CD8-positive, alpha-beta memory T cell (primary cell): ENCODE measurements at regions not wholly inside any gene's neighbourhood (a gene's known extent, or its start where the extent isn't known, plus 50 kb on each side); places are given as distances from the start of the nearest gene placed in this dataset.

Experiments
- CTCF ChIA-PET: fragments of 350-600 bp; sonication (Branson Sonifier 250); formaldehyde crosslinking; loops from one replicate; lab custom pipeline; 2021; ENCODE audit warnings: antibody characterized with exemption; lab: Charles Lee
- POLR2A ChIA-PET: fragments of 350-600 bp; sonication (Branson Sonifier 250); formaldehyde crosslinking; loops from one replicate; lab custom pipeline; 2021; ENCODE audit warnings: antibody characterized with exemption; lab: Charles Lee
- DNase-seq, 5 donors: peaks; one replicate each; pipeline versions ENCODE4 v3.0.0 to v3.0.0-alpha.2; 2020 to 2022; ENCODE audit warnings: mixed read lengths in 1 of 5
- H3K27ac ChIP-seq: one replicate; pipeline ENCODE4 v1.7.0; 2013; ENCODE audit warnings: low read depth, mild to moderate bottlenecking, low read length, moderate library complexity
- H3K27me3 ChIP-seq: 2 replicates; pipeline ENCODE4 v1.7.0; 2013; ENCODE audit warnings: low read length, mild to moderate bottlenecking; ENCODE audit not compliant: insufficient read depth, poor library complexity, severe bottlenecking
- H3K36me3 ChIP-seq: 2 replicates; pipeline ENCODE4 v1.7.0; 2013; ENCODE audit warnings: mild to moderate bottlenecking, low read length, moderate library complexity; ENCODE audit not compliant: insufficient read depth
- H3K4me1 ChIP-seq: 2 replicates; pipeline ENCODE4 v1.7.0; 2013; ENCODE audit warnings: mild to moderate bottlenecking, low read length, moderate library complexity; ENCODE audit not compliant: insufficient read depth
- H3K4me3 ChIP-seq: 2 replicates; pipeline ENCODE4 v1.7.0; 2013; ENCODE audit warnings: mild to moderate bottlenecking, low read length
- H3K9me3 ChIP-seq: 2 replicates; pipeline ENCODE4 v1.7.0; 2013; ENCODE audit warnings: mild to moderate bottlenecking, low read length
- H3K27ac Mint-ChIP-seq, 8 donors: one replicate each; pipeline ENCODE4 v1.8.0; 2020 to 2021; ENCODE audit warnings: mixed read lengths in 8 of 8, mild to moderate bottlenecking in 6 of 8, inconsistent platforms in 3 of 8, moderate library complexity in 3 of 8
- H3K27me3 Mint-ChIP-seq, 2 donors: one replicate each; pipeline ENCODE4 v1.8.0; 2020 to 2021; ENCODE audit warnings: mixed read lengths in 2 of 2, mild to moderate bottlenecking in 1 of 2, moderate library complexity in 1 of 2
- H3K36me3 Mint-ChIP-seq, 3 donors: one replicate each; pipeline ENCODE4 v1.8.0; 2020 to 2021; ENCODE audit warnings: mixed read lengths in 3 of 3, inconsistent platforms in 1 of 3, mild to moderate bottlenecking in 1 of 3
- H3K4me1 Mint-ChIP-seq, 3 donors: one replicate each; pipeline ENCODE4 v1.8.0; 2020 to 2021; ENCODE audit warnings: mixed read lengths in 3 of 3, inconsistent platforms in 1 of 3, mild to moderate bottlenecking in 1 of 3
- H3K4me3 Mint-ChIP-seq, 7 donors: one replicate each; pipeline ENCODE4 v1.8.0; 2020 to 2021; ENCODE audit warnings: mixed read lengths in 7 of 7, mild to moderate bottlenecking in 6 of 7, moderate library complexity in 4 of 7, inconsistent platforms in 2 of 7
- H3K9me3 Mint-ChIP-seq, 5 donors: one replicate each; pipeline ENCODE4 v1.8.0; 2020 to 2022; ENCODE audit warnings: mixed read lengths in 5 of 5, mild to moderate bottlenecking in 3 of 5, moderate library complexity in 2 of 5, inconsistent platforms in 1 of 5

GRCh38 chr2:107466984-107467773 lies 359.5 kb upstream of the RGPD4 start:
- no peaks in the 10 kb centered on the region for H3K4me1 Mint-ChIP-seq
- CTCF ChIA-PET: no interaction called here

DNA sequence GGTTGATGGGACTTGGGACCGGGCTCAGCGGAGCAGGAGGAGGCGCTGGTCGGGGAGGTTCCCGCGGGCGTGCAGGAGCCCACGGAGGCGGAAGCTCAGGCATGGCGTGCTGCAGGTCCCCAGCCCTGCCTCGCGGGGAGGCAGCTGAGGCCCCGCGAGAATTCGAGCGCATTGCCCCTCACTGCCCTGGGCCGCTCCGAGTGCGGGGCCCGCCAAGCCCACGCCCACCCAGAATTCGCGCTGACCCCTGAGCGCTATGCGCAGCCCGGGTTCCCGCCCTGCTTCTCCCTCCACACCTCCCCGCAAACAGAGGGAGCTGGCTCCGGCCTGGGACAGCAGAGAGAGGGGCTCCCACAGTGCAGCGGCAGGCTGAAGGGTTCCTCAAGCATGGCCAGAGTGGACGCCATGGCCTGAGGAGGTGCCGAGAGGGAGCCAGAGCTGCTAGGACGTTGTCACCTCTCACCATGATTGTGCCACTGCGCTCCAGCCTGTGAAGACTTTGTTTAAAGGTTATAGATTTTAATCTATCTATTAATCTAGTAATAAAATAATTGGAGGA lies 357.2 kb upstream of the RGPD4 start:
- H3K9me3 Mint-ChIP-seq: peaks cover 5 to 20% (median 6%) of the 10 kb centered on the region in 5 donors
- no peak for DNase-seq
- CTCF ChIA-PET: no interaction called here
- Histone ChIP-seq H3K36me3 (no peaks in the 10 kb centered on the region), H3K4me3 (no peak overlapping the region), H3K9me3 (no peaks in the 10 kb centered on the region), H3K27ac (no peak overlapping the region), H3K4me1 (no peaks in the 10 kb centered on the region), H3K27me3 (no peaks in the 10 kb centered on the region)
- H3K27me3 Mint-ChIP-seq: no peaks in the 10 kb centered on the region
- no peaks in the 10 kb centered on the region for H3K4me1 Mint-ChIP-seq
- H3K4me3 Mint-ChIP-seq: no peak overlapping the region
- H3K27ac Mint-ChIP-seq: no peak overlapping the region
- no peaks in the 10 kb centered on the region for H3K36me3 Mint-ChIP-seq
- POLR2A ChIA-PET: no interaction called here

More at GRCh38 chr2:107466984-107467773, 359.5 kb upstream of the RGPD4 start:
- Histone ChIP-seq H3K36me3 (no peaks in the 10 kb centered on the region), H3K4me3 (no peak overlapping the region), H3K9me3 (no peaks in the 10 kb centered on the region), H3K27me3 (no peaks in the 10 kb centered on the region), H3K4me1 (no peaks in the 10 kb centered on the region), H3K27ac (no peak overlapping the region)
- Mint-ChIP-seq H3K36me3 (no peaks in the 10 kb centered on the region), H3K27ac (no peak overlapping the region), H3K4me3 (no peak overlapping the region), H3K27me3 (no peaks in the 10 kb centered on the region), H3K9me3 (peaks cover 2 to 15% (median 9%) of the 10 kb centered on the region in 5 donors)
- DNase-seq: no peak
- POLR2A ChIA-PET: no interaction called here

DNA sequence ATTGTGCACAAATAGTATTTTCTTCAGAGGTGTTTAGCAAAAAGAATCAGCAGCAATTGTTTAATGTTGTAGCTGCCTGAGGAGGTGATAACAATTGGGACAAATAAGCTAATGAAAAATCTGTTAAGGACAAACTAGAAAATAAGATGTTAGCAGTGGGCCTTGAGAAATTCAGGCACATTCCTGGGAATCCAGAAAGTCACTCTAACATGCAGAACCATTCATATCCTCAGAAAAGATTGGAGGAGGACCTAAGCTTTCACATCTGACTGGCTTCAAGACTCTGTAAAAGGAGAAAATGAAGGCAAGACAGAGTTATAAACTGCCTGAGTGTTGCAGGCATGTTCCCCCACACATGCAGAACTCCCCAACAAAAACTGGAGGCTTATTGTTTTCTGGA lies 353.5 kb upstream of the RGPD4 start:
- H3K36me3 ChIP-seq: no peaks in the 10 kb centered on the region
- Mint-ChIP-seq H3K4me3 (no peak overlapping the region), H3K27me3 (no peaks in the 10 kb centered on the region), H3K27ac (no peak overlapping the region), H3K36me3 (no peaks in the 10 kb centered on the region), H3K9me3 (peaks cover 10 to 30% (median 15%) of the 10 kb centered on the region in 5 donors), H3K4me1 (no peaks in the 10 kb centered on the region)
- ChIA-PET CTCF (no interaction called here), POLR2A (no interaction called here)
- no peak overlapping the region for H3K4me3 ChIP-seq
- no peaks in the 10 kb centered on the region for H3K9me3 ChIP-seq
- no peaks in the 10 kb centered on the region for H3K4me1 ChIP-seq
- no peak overlapping the region for H3K27ac ChIP-seq
- no peaks in the 10 kb centered on the region for H3K27me3 ChIP-seq
- DNase-seq: no peak

DNA sequence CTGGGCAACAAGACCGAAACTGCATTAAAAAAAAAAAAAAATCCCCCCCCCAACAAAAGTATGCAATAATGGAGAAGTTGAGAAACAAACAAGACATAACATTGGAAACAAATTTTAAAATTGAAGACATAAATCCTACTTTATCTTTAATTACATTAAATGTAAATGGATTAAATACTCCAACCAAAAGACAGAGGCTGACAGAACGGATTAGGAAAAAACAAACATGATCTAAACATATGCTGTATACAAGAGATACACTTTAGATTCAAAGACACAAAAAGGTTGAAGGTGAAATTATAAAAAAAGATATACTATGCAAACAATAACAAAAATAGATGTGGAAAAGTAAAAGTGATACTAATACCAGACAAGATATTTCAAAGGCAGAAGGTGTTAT lies 350.8 kb upstream of the RGPD4 start:
- POLR2A ChIA-PET: no interaction called here
- Histone ChIP-seq H3K9me3 (no peaks in the 10 kb centered on the region), H3K4me3 (no peak overlapping the region), H3K27ac (no peak overlapping the region), H3K36me3 (no peaks in the 10 kb centered on the region), H3K4me1 (no peaks in the 10 kb centered on the region), H3K27me3 (no peaks in the 10 kb centered on the region)
- CTCF ChIA-PET: no interaction called here
- Mint-ChIP-seq H3K27ac (no peak overlapping the region), H3K9me3 (peaks cover 7 to 30% (median 13%) of the 10 kb centered on the region in 5 donors), H3K4me1 (no peaks in the 10 kb centered on the region), H3K4me3 (no peak overlapping the region), H3K27me3 (no peaks in the 10 kb centered on the region), H3K36me3 (no peaks in the 10 kb centered on the region)
- DNase-seq: no peak

DNA sequence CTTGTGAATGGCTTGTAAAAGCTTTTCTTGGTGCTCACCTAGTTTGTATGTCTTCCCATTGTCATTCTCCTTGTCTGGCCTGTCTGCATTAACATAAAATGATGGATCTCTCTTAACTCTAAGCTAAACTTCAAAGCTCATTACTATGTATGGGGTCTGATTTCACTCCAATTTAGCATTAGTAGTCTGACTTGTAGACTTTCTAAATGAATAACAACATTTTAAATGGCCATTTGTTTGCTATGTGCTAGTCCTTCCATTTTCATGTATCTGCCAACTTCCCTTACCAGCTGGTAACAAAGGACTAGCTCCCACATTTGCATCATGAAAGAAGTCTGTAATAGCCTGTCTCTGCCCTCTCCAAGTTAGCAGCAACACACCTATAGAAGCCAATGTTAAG lies 324.2 kb upstream of the RGPD4 start:
- H3K27ac ChIP-seq: no peak overlapping the region
- H3K4me1 ChIP-seq: no peaks in the 10 kb centered on the region
- H3K27ac Mint-ChIP-seq: no peak overlapping the region
- no peaks in the 10 kb centered on the region for H3K9me3 Mint-ChIP-seq
- H3K4me3 ChIP-seq: no peak overlapping the region
- H3K27me3 ChIP-seq: no peaks in the 10 kb centered on the region
- no peaks in the 10 kb centered on the region for H3K9me3 ChIP-seq
- ChIA-PET POLR2A (no interaction called here), CTCF (no interaction called here)
- H3K4me3 Mint-ChIP-seq: no peak overlapping the region
- H3K36me3 Mint-ChIP-seq: no peaks in the 10 kb centered on the region
- DNase-seq: no peak
- no peaks in the 10 kb centered on the region for H3K36me3 ChIP-seq
- H3K4me1 Mint-ChIP-seq: no peaks in the 10 kb centered on the region
- H3K27me3 Mint-ChIP-seq: no peaks in the 10 kb centered on the region

DNA sequence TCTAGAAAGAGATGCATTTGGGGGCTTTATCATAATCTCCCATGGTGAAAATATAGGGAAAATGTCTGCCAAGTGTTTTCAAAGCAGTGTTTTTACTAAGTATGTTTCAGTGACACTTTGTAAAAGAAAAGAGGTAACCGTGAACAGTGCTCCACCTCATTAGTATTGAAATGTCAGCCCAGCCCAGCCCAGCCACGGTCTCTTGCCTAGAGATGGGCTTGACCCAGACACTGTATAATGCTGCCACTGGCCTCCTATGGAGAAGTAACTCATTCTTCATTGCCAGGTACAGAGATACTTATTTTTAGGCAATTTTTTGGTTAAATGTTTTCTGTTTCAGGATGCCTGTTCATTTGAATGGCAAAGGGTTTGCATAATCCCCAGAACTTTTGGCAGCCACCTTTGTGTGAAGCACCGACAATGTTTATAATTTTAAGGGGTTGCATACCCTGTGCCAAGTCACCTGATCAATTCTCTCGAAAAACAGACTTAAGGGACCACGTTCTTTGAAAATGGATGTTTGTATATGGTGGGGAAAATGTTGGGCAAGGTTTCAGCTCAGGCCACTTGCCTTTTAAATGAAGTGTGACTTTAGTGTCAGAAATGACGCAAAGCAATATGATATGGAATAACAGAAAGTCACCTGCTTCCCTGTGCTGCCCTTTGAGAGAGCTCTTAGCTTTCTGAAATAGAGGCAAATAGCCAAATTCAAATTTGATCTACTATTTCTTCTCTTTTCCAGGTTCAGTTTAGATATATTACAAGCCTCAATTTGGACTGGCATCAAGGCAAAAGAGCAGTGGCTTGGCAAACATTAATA lies 314.5 kb upstream of the RGPD4 start:
- H3K4me3 Mint-ChIP-seq: no peak overlapping the region
- peaks cover 0 to 2% of the 10 kb centered on the region in 2 donors for H3K27me3 Mint-ChIP-seq
- ChIA-PET POLR2A (no interaction called here), CTCF (no interaction called here)
- Histone ChIP-seq H3K27ac (no peak overlapping the region), H3K36me3 (no peaks in the 10 kb centered on the region), H3K9me3 (no peaks in the 10 kb centered on the region), H3K4me1 (no peaks in the 10 kb centered on the region), H3K27me3 (no peaks in the 10 kb centered on the region), H3K4me3 (no peak overlapping the region)
- no peaks in the 10 kb centered on the region for H3K36me3 Mint-ChIP-seq
- peaks cover 0 to 10% (median 4%) of the 10 kb centered on the region in 5 donors for H3K9me3 Mint-ChIP-seq
- H3K27ac Mint-ChIP-seq: no peak overlapping the region
- no peak for DNase-seq
- no peaks in the 10 kb centered on the region for H3K4me1 Mint-ChIP-seq

- H3K27ac Mint-ChIP-seq: no peak overlapping the region
Measured at GRCh38 chr2:107525406-107525805, 301.3 kb upstream of the RGPD4 start.

DNA sequence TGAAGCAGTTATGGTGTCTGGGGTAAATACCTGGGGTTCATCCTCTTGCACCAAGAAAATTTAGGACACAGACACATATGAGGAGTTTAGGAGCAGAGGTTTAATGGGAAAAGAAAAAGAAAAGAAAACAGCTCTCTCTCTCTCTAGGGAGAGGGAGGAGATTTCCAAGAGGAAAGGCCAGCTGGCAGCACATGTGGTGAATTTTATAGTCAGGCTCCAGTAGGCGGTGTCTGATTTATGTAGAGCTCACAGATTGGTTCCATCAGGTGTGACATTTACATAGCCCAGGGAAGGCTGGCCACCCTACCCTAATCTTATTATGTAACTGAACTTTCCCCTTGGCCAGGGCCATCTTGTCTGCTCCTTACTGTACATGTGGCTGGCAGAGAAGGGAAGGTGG lies 297.5 kb upstream of the RGPD4 start:
- Histone ChIP-seq H3K9me3 (no peaks in the 10 kb centered on the region), H3K4me1 (no peaks in the 10 kb centered on the region), H3K36me3 (no peaks in the 10 kb centered on the region), H3K27me3 (no peaks in the 10 kb centered on the region), H3K4me3 (no peak overlapping the region), H3K27ac (no peak overlapping the region)
- no peak overlapping the region for H3K4me3 Mint-ChIP-seq
- peaks cover 0 to 19% (median 2%) of the 10 kb centered on the region in 5 donors for H3K9me3 Mint-ChIP-seq
- ChIA-PET CTCF (no interaction called here), POLR2A (no interaction called here)
- DNase-seq: no peak
- no peaks in the 10 kb centered on the region for H3K27me3 Mint-ChIP-seq
- H3K4me1 Mint-ChIP-seq: no peaks in the 10 kb centered on the region
- no peaks in the 10 kb centered on the region for H3K36me3 Mint-ChIP-seq
- no peak overlapping the region for H3K27ac Mint-ChIP-seq

More at GRCh38 chr2:107525406-107525805, 301.3 kb upstream of the RGPD4 start:
- no peak for DNase-seq
- ChIA-PET CTCF (no interaction called here), POLR2A (no interaction called here)
- H3K36me3 ChIP-seq: no peaks in the 10 kb centered on the region
- no peaks in the 10 kb centered on the region for H3K4me1 Mint-ChIP-seq
- H3K4me3 ChIP-seq: no peak overlapping the region
- no peaks in the 10 kb centered on the region for H3K9me3 ChIP-seq
- H3K36me3 Mint-ChIP-seq: no peaks in the 10 kb centered on the region
- H3K27me3 ChIP-seq: no peaks in the 10 kb centered on the region
- H3K27me3 Mint-ChIP-seq: no peaks in the 10 kb centered on the region
- H3K27ac ChIP-seq: no peak overlapping the region
- no peak overlapping the region for H3K4me3 Mint-ChIP-seq
- peaks cover 0 to 25% (median 8%) of the 10 kb centered on the region in 5 donors for H3K9me3 Mint-ChIP-seq
- H3K4me1 ChIP-seq: no peaks in the 10 kb centered on the region
